Endothelial cell of umbilical vein (primary cell): ENCODE measurements at regions not wholly inside any gene's neighbourhood (a gene's known extent, or its start where the extent isn't known, plus 50 kb on each side); places are given as distances from the start of the nearest gene placed in this dataset.

Experiments used
- BruUV-seq: library from RNA; stranded (reverse); fragments of 400-500 nt; replicated peaks from 2 replicates; lab custom pipeline; 2021; lab: Mats Ljungman, UMichigan
- CTCF ChIA-PET: fragments of 300-600, 350-600 bp; sonication (Branson Sonifier 250); formaldehyde crosslinking; loops from one replicate; lab custom pipeline; 2021; ENCODE audit warnings: antibody characterized with exemption, inconsistent platforms; lab: Charles Lee
- POLR2A ChIA-PET: fragments of 300-600, 350-600 bp; sonication (Branson Sonifier 250); formaldehyde crosslinking; loops from one replicate; lab custom pipeline; 2021; ENCODE audit warnings: antibody characterized with exemption, inconsistent platforms; lab: Charles Lee
- DNase-seq: peaks from one replicate; pipeline ENCODE4 v3.0.0-alpha.2; 2011; ENCODE audit warnings: low read depth, low spot score
- FAIRE-seq: peaks from 2 replicates; lab custom pipeline; 2011; peaks lifted over from hg19 to GRCh38; lab: Jason Lieb, UNC
- H2AFZ ChIP-seq: 2 replicates; pipeline ENCODE4 v1.6.0; 2012; ENCODE audit warnings: low read depth, low read length, control low read depth, inconsistent platforms
- H3K27ac ChIP-seq: 2 replicates; pipeline ENCODE4 v1.5.1; 2011; ENCODE audit warnings: low read depth, mild to moderate bottlenecking, control low read depth, low read length, moderate library complexity; ENCODE audit not compliant: insufficient read depth
- H3K27me3 ChIP-seq, 2 experiments: 2 replicates each; pipeline versions ENCODE4 v1.6.0 to v1.6.1; 2011; ENCODE audit warnings: low read length in 2 of 2, mixed read lengths in 1 of 2; ENCODE audit not compliant: control insufficient read depth in 2 of 2, insufficient read depth in 2 of 2
- H3K36me3 ChIP-seq, 2 experiments: 2 replicates in 1 of 2; 3 replicates in 1 of 2; pipeline ENCODE4 v1.5.1; 2011; ENCODE audit warnings: low read length in 2 of 2, mild to moderate bottlenecking in 1 of 2, moderate library complexity in 1 of 2; ENCODE audit not compliant: control insufficient read depth in 2 of 2, insufficient read depth in 2 of 2; ENCODE audit errors: extremely low read depth in 1 of 2
- H3K4me1 ChIP-seq: 3 replicates; pipeline ENCODE4 v1.5.1; 2011; ENCODE audit warnings: mild to moderate bottlenecking, low read length; ENCODE audit not compliant: control insufficient read depth, insufficient read depth; ENCODE audit errors: extremely low read depth
- H3K4me2 ChIP-seq: 2 replicates; pipeline ENCODE4 v1.6.1; 2011; ENCODE audit warnings: low read length, control low read depth, mixed read lengths; ENCODE audit not compliant: insufficient read depth
- H3K4me3 ChIP-seq, 3 experiments: fragments of 200-600 bp in 1 of 3; sonication (generic), shearing (Covaris generic) in 1 of 3; replicated peaks in 1 of 3; 2 replicates each; pipeline ENCODE4 v1.5.1; 2011 to 2016; ENCODE audit warnings: control low read depth in 3 of 3, low read length in 3 of 3, mild to moderate bottlenecking in 2 of 3, inconsistent platforms in 1 of 3, low read depth in 1 of 3, moderate library complexity in 1 of 3; ENCODE audit not compliant: insufficient read depth in 1 of 3
- H3K79me2 ChIP-seq: 2 replicates; pipeline ENCODE4 v1.6.0; 2012; ENCODE audit warnings: low read length, inconsistent platforms; ENCODE audit not compliant: control insufficient read depth, insufficient read depth
- H3K9ac ChIP-seq: replicated peaks from 2 replicates; pipeline ENCODE3; 2011; ENCODE audit warnings: low read length, control low read depth; ENCODE audit not compliant: insufficient read depth; ENCODE audit errors: extremely low read depth
- H3K9me1 ChIP-seq: replicated peaks from 3 replicates; pipeline ENCODE4 v1.6.0; 2011; ENCODE audit warnings: mild to moderate bottlenecking, low read length; ENCODE audit not compliant: control insufficient read depth, insufficient read depth; ENCODE audit errors: extremely low read depth
- H3K9me3 ChIP-seq: replicated peaks from 2 replicates; pipeline ENCODE4 v1.5.1; 2012; ENCODE audit warnings: low read length, inconsistent platforms; ENCODE audit not compliant: control insufficient read depth, insufficient read depth
- H4K20me1 ChIP-seq: replicated peaks from 2 replicates; pipeline ENCODE3; 2011; ENCODE audit warnings: mild to moderate bottlenecking, low read length; ENCODE audit not compliant: control insufficient read depth, insufficient read depth; ENCODE audit errors: extremely low read depth
- CTCF ChIP-seq, 2 donors: IDR thresholded peaks; 1 replicate in 1 of 2; 2 replicates in 1 of 2; pipeline ENCODE4 v1.5.1; 2011; ENCODE audit warnings: low read length in 2 of 2, mild to moderate bottlenecking in 2 of 2, moderate library complexity in 2 of 2, control low read depth in 1 of 2, inconsistent platforms in 1 of 2, low read depth in 1 of 2; ENCODE audit not compliant: insufficient read depth in 1 of 2; ENCODE audit errors: extremely low read depth in 1 of 2
- EZH2 ChIP-seq: IDR thresholded peaks from 2 replicates; pipeline ENCODE4 v1.6.1; 2012; ENCODE audit warnings: borderline replicate concordance, low read depth, mild to moderate bottlenecking, moderate library complexity, low read length, inconsistent platforms; ENCODE audit not compliant: severe bottlenecking
- FOS ChIP-seq: IDR thresholded peaks from 2 replicates; pipeline ENCODE4 v1.6.1; 2011; ENCODE audit warnings: mild to moderate bottlenecking, low read length, moderate library complexity, borderline replicate concordance; ENCODE audit not compliant: insufficient read depth
- GATA2 ChIP-seq: IDR thresholded peaks from 2 replicates; pipeline ENCODE4 v1.7.0; 2011; ENCODE audit warnings: low read depth, mild to moderate bottlenecking, moderate library complexity, mixed read lengths, low read length; ENCODE audit not compliant: insufficient read length, insufficient read depth
- MYC ChIP-seq: IDR thresholded peaks from one replicate; pipeline ENCODE4 v1.6.1; 2011; ENCODE audit warnings: mild to moderate bottlenecking, low read depth, low read length
- dilution Hi-C: fragments of 300-500 bp; cut with MboI; formaldehyde crosslinking; loops from one replicate; pipeline ENCODE4 v1.15.0; 2019; ENCODE audit warnings: low sequenced_read_pairs; ENCODE audit not compliant: extremely low pct_ligation_motif_present
- intact Hi-C: fragments of 100-400 bp; cut with micrococcal nuclease; formaldehyde crosslinking; loops from one replicate; pipeline ENCODE4 v1.10.0; 2022

GRCh38 chr1:117682372-117682771 lies 76.5 kb downstream of the TENT5C start:
- Histone ChIP-seq H3K9ac (no peak overlapping the region), H4K20me1 (no peaks in the 10 kb centered on the region), H3K9me1 (no peaks in the 10 kb centered on the region), H3K4me2 (no peak overlapping the region), H3K4me3 (no peak overlapping the region), H3K27me3 (no peaks in the 10 kb centered on the region), H3K79me2 (no peaks in the 10 kb centered on the region), H3K4me1 (peaks cover 17% of the 10 kb centered on the region), H3K9me3 (no peaks in the 10 kb centered on the region), H3K27ac (no peak overlapping the region), H3K36me3 (no peaks in the 10 kb centered on the region), H2AFZ (no peak overlapping the region)
- BruUV-seq, result no TSS peak
- DNase-seq, result no peak
- intact Hi-C loops, result no loop called here
- ChIA-PET CTCF (interaction anchor here (0.8 to 1.4 kb wide), 5 partner anchors 21 to 148 kb away, joined by 3 to 5 read pairs (median 3); no protein-coding TSS in a partner anchor), POLR2A (no interaction called here)
- TF ChIP-seq CTCF (IDR thresholded peaks at IDR 0.05; ENCODE audit: extremely low read depth in 1 of 2, insufficient read depth in 1 of 2, low read depth in 1 of 2, low read length in 2 of 2) (no peak), FOS (no peak), EZH2 (no peak), GATA2 (no peak), MYC (no peak)
- dilution Hi-C loops, result no loop called here
- FAIRE-seq, result no peak
